ENCODE measurements at regions not wholly inside any gene's neighbourhood (a gene's known extent, or its start where the extent isn't known, plus 50 kb on each side); places are given as distances from the start of the nearest gene placed in this dataset.

- Histone ChIP-seq H3K36me3 (ENCODE audit: insufficient read depth, low read length) (no peaks in the 10 kb centered on the region), H2AFZ (ENCODE audit: low read length) (no peak overlapping the region), H3K4me1 (ENCODE audit: low read length) (no peaks in the 10 kb centered on the region), H3K27ac (ENCODE audit: low read length) (no peak overlapping the region), H3K79me2 (ENCODE audit: low read length) (no peaks in the 10 kb centered on the region), H3K27me3 (ENCODE audit: low read length) (no peaks in the 10 kb centered on the region), H3K9me3 (ENCODE audit: low read length) (no peaks in the 10 kb centered on the region), H3K9ac (ENCODE audit: low read length) (no peak overlapping the region), H3K4me2 (ENCODE audit: low read depth, low read length, poor library complexity, severe bottlenecking) (no peak overlapping the region), H3K4me3 (ENCODE audit: low read length) (no peak overlapping the region), H4K20me1 (ENCODE audit: insufficient read depth, low read depth, low read length) (no peaks in the 10 kb centered on the region), H3K9me2 (replicated peaks; ENCODE audit: insufficient read depth, low read length) (no peaks in the 10 kb centered on the region)
- DNase-seq: no peak
Observed at GRCh38 chr6:82711105-82711827, 347.6 kb downstream of the TPBG start.

DNA sequence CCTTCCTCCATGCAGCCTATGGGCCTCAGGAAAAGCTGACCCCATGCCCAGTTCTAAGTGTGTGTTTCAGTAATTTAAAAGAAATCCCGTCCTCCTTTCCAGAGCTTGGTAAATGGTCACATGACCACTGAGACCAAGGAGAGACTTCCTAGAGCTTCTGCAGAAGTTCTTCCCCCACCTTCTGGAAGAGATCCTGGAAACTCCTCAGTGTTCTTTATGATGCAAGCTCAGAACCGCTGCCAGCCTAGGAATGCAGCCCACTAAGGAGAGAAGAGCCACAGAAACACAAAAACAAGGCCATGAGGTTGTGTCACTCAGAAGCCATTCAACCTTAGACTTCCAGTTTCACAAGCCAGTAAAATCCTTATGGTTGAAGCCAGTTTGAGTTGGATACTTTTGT lies 348.4 kb downstream of the TPBG start:
- Histone ChIP-seq H3K4me1 (ENCODE audit: low read length) (no peaks in the 10 kb centered on the region), H4K20me1 (ENCODE audit: insufficient read depth, low read depth, low read length) (no peaks in the 10 kb centered on the region), H3K9me3 (ENCODE audit: low read length) (no peaks in the 10 kb centered on the region), H3K9me2 (replicated peaks; ENCODE audit: insufficient read depth, low read length) (no peaks in the 10 kb centered on the region), H3K4me2 (ENCODE audit: low read depth, low read length, poor library complexity, severe bottlenecking) (no peak overlapping the region), H3K79me2 (ENCODE audit: low read length) (no peaks in the 10 kb centered on the region), H3K27me3 (ENCODE audit: low read length) (no peaks in the 10 kb centered on the region), H2AFZ (ENCODE audit: low read length) (0 out of 2 replicates have a peak overlapping the region, but pooled peaks have one; percentile 28), H3K4me3 (ENCODE audit: low read length) (no peak overlapping the region), H3K27ac (ENCODE audit: low read length) (no peak overlapping the region), H3K9ac (ENCODE audit: low read length) (no peak overlapping the region), H3K36me3 (ENCODE audit: insufficient read depth, low read length) (no peaks in the 10 kb centered on the region)
- no peak for DNase-seq

DNA sequence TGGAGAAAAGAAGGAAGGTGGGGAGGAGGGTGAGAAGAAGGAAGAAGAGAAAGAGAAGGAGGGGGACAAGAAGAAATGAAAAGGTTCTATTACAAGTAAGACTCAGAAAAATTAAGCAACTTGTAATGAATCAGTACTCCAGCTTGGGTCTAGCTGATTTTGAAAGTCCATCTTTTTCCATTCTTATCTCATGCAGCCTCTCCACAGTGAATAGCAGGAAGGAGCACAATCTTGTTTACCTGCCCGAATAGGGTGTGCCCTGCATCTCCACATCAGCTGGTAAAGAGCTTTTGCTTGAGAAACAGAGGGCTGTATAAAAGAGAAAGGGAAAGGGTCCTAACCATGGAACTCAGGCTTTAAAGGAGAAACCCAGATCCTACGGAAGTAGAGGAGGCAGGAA lies 348.8 kb downstream of the TPBG start:
- Histone ChIP-seq H3K36me3 (ENCODE audit: insufficient read depth, low read length) (no peaks in the 10 kb centered on the region), H3K9me3 (ENCODE audit: low read length) (no peaks in the 10 kb centered on the region), H4K20me1 (ENCODE audit: insufficient read depth, low read depth, low read length) (no peaks in the 10 kb centered on the region), H3K79me2 (ENCODE audit: low read length) (no peaks in the 10 kb centered on the region), H2AFZ (ENCODE audit: low read length) (0 out of 2 replicates have a peak overlapping the region, but pooled peaks have one; percentile 28), H3K4me3 (ENCODE audit: low read length) (no peak overlapping the region), H3K4me1 (ENCODE audit: low read length) (no peaks in the 10 kb centered on the region), H3K9me2 (replicated peaks; ENCODE audit: insufficient read depth, low read length) (no peaks in the 10 kb centered on the region), H3K27me3 (ENCODE audit: low read length) (no peaks in the 10 kb centered on the region), H3K4me2 (ENCODE audit: low read depth, low read length, poor library complexity, severe bottlenecking) (no peak overlapping the region), H3K9ac (ENCODE audit: low read length) (no peak overlapping the region), H3K27ac (ENCODE audit: low read length) (no peak overlapping the region)
- no peak for DNase-seq

DNA sequence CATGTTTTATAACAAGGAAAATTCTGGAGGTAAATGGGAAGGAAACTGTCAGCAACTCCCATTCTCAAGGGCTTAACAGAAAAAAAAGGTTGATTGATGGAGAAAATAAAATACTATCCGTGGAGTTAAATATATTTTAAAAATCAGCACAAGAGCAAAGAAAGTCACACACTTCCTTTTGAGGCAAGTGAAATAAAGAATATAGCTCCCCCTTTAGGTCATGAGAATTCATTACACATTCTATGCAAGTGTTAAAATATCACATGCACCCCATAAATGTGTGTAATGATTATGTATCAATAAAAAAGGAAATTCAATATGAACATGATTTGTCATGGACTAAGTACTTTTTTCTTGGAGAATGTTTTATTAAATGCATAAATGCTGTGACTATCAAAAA lies 349.2 kb downstream of the TPBG start:
- Histone ChIP-seq H3K4me3 (ENCODE audit: low read length) (no peak overlapping the region), H3K27ac (ENCODE audit: low read length) (no peak overlapping the region), H3K9me3 (ENCODE audit: low read length) (no peaks in the 10 kb centered on the region), H3K79me2 (ENCODE audit: low read length) (no peaks in the 10 kb centered on the region), H3K27me3 (ENCODE audit: low read length) (no peaks in the 10 kb centered on the region), H3K4me2 (ENCODE audit: low read depth, low read length, poor library complexity, severe bottlenecking) (no peak overlapping the region), H2AFZ (ENCODE audit: low read length) (0 out of 2 replicates have a peak overlapping the region, but pooled peaks have one; percentile 28), H4K20me1 (ENCODE audit: insufficient read depth, low read depth, low read length) (no peaks in the 10 kb centered on the region), H3K4me1 (ENCODE audit: low read length) (no peaks in the 10 kb centered on the region), H3K9me2 (replicated peaks; ENCODE audit: insufficient read depth, low read length) (no peaks in the 10 kb centered on the region), H3K36me3 (ENCODE audit: insufficient read depth, low read length) (no peaks in the 10 kb centered on the region), H3K9ac (ENCODE audit: low read length) (no peak overlapping the region)
- DNase-seq: peak; percentile 69

DNA sequence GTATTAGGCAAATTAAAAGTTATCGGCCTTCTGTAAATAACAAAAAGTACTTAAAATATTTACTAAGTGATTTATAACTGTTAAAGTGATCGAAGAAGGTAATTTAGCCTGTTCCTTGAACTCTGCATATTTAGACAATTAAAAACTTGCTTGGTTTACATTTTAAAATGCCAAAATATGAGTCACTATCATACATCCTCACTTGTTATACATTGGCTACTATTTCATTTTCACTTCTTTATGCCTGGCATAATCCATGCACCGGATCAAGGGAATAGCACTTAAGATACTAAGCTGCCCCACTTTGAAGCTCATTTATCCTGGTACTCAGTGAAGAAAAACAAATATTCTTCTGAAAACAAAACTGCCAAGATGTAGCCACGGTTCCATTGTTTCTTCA lies 344.6 kb downstream of the UBE3D start:
- Histone ChIP-seq H3K9ac (ENCODE audit: low read length) (no peak overlapping the region), H3K27me3 (ENCODE audit: low read length) (no peaks in the 10 kb centered on the region), H3K4me1 (ENCODE audit: low read length) (no peaks in the 10 kb centered on the region), H3K9me2 (replicated peaks; ENCODE audit: insufficient read depth, low read length) (no peaks in the 10 kb centered on the region), H3K36me3 (ENCODE audit: insufficient read depth, low read length) (no peaks in the 10 kb centered on the region), H4K20me1 (ENCODE audit: insufficient read depth, low read depth, low read length) (no peaks in the 10 kb centered on the region), H3K9me3 (ENCODE audit: low read length) (no peaks in the 10 kb centered on the region), H2AFZ (ENCODE audit: low read length) (no peak overlapping the region), H3K27ac (ENCODE audit: low read length) (no peak overlapping the region), H3K4me2 (ENCODE audit: low read depth, low read length, poor library complexity, severe bottlenecking) (no peak overlapping the region), H3K79me2 (ENCODE audit: low read length) (no peaks in the 10 kb centered on the region), H3K4me3 (ENCODE audit: low read length) (no peak overlapping the region)
- no peak for DNase-seq

- Histone ChIP-seq H4K20me1 (ENCODE audit: insufficient read depth, low read depth, low read length) (no peaks in the 10 kb centered on the region), H3K4me2 (ENCODE audit: low read depth, low read length, poor library complexity, severe bottlenecking) (no peak overlapping the region), H3K27me3 (ENCODE audit: low read length) (no peaks in the 10 kb centered on the region), H3K27ac (ENCODE audit: low read length) (no peak overlapping the region), H3K4me3 (ENCODE audit: low read length) (no peak overlapping the region), H3K9ac (ENCODE audit: low read length) (no peak overlapping the region), H3K79me2 (ENCODE audit: low read length) (no peaks in the 10 kb centered on the region), H3K9me3 (ENCODE audit: low read length) (no peaks in the 10 kb centered on the region), H2AFZ (ENCODE audit: low read length) (no peak overlapping the region), H3K9me2 (replicated peaks; ENCODE audit: insufficient read depth, low read length) (no peaks in the 10 kb centered on the region), H3K36me3 (ENCODE audit: insufficient read depth, low read length) (no peaks in the 10 kb centered on the region), H3K4me1 (ENCODE audit: low read length) (no peaks in the 10 kb centered on the region)
- DNase-seq: no peak
Observed at GRCh38 chr6:82735790-82736189, 329.9 kb downstream of the UBE3D start.

- H3K79me2 ChIP-seq (ENCODE audit: low read length): no peaks in the 10 kb centered on the region
- H3K27me3 ChIP-seq (ENCODE audit: low read length): no peaks in the 10 kb centered on the region
- H3K4me2 ChIP-seq (ENCODE audit: low read depth, low read length, poor library complexity, severe bottlenecking): no peak overlapping the region
- no peaks in the 10 kb centered on the region for H3K4me1 ChIP-seq (ENCODE audit: low read length)
- H3K9me3 ChIP-seq (ENCODE audit: low read length): no peaks in the 10 kb centered on the region
- no peak overlapping the region for H3K4me3 ChIP-seq (ENCODE audit: low read length)
- H3K9ac ChIP-seq (ENCODE audit: low read length): no peak overlapping the region
- H3K27ac ChIP-seq (ENCODE audit: low read length): no peak overlapping the region
- H3K9me2 ChIP-seq (replicated peaks; ENCODE audit: insufficient read depth, low read length): no peaks in the 10 kb centered on the region
- H4K20me1 ChIP-seq (ENCODE audit: insufficient read depth, low read depth, low read length): no peaks in the 10 kb centered on the region
- no peak for DNase-seq
- no peak overlapping the region for H2AFZ ChIP-seq (ENCODE audit: low read length)
- H3K36me3 ChIP-seq (ENCODE audit: insufficient read depth, low read length): no peaks in the 10 kb centered on the region
Observed at GRCh38 chr6:82737965-82738364, 327.7 kb downstream of the UBE3D start.

DNA sequence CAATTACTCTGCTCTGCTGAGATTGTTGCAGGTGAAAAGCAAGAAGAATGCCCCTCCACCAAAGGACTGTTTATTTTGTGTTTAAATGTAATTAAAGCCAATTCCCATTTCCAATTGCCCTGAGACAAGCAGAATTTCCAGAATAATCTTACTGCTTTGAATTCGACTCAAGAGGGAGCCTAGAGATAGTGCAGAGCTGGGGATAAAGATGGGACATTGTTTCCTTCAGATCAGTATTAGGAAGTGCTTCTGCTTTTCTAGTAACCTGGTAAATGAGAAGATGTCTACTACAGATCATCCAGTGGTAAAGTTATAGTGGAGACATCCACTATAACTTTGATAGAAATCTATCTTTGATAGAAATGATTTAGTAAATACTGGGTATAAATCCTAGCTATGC lies 326.9 kb downstream of the UBE3D start:
- no peaks in the 10 kb centered on the region for H3K36me3 ChIP-seq (ENCODE audit: insufficient read depth, low read length)
- no peaks in the 10 kb centered on the region for H4K20me1 ChIP-seq (ENCODE audit: insufficient read depth, low read depth, low read length)
- no peaks in the 10 kb centered on the region for H3K27me3 ChIP-seq (ENCODE audit: low read length)
- H3K9me2 ChIP-seq (replicated peaks; ENCODE audit: insufficient read depth, low read length): no peaks in the 10 kb centered on the region
- no peak overlapping the region for H3K27ac ChIP-seq (ENCODE audit: low read length)
- H3K9ac ChIP-seq (ENCODE audit: low read length): no peak overlapping the region
- H3K4me1 ChIP-seq (ENCODE audit: low read length): no peaks in the 10 kb centered on the region
- no peak overlapping the region for H2AFZ ChIP-seq (ENCODE audit: low read length)
- no peaks in the 10 kb centered on the region for H3K9me3 ChIP-seq (ENCODE audit: low read length)
- no peaks in the 10 kb centered on the region for H3K79me2 ChIP-seq (ENCODE audit: low read length)
- no peak for DNase-seq
- H3K4me3 ChIP-seq (ENCODE audit: low read length): no peak overlapping the region
- H3K4me2 ChIP-seq (ENCODE audit: low read depth, low read length, poor library complexity, severe bottlenecking): no peak overlapping the region

All from Karpas-422 (cell line).